ENCODE measurements at regions not wholly inside any gene's neighbourhood (a gene's known extent, or its start where the extent isn't known, plus 50 kb on each side); places are given as distances from the start of the nearest gene placed in this dataset.

DNA sequence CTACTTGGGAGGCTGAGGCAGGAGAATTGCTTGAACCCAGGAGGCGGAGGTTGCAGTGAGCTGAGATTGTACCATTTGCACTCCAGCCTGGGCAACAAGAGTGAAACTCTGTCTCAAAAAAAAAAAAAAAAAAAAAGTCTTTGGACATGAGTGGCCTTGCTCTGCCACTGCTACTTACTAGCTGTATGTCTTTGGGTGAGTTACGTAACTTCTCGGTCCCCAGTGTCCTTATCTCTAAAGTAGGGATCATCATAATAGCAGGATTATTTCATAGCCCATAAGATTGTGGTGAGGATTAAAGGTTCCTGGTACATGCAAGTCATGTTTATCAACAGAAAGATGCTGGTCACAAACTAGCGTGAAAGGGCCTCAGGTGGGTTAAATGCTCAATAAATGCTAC lies 53.9 kb upstream of the HEPHL1 start:
- DNase-seq: no peak

DNA sequence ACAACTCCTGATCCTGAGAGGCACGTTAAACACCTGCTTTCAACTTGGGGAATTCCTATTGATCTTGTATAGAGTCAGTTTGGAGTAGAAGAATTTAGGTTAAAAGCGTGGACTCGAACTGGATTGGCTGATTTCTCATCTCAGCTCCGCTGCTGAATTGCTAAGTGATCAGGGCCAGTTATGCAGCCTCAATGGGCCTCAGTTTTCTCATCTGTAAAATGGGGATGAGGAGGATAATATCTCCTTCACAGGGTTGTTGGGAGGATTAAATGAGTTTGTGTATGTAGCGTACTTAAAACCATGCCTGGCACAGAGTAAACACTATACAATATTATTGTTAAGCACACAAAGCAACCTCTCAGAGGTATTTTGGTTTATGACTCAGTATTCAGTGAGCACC lies 53.2 kb upstream of the HEPHL1 start:
- DNase-seq: no peak

DNA sequence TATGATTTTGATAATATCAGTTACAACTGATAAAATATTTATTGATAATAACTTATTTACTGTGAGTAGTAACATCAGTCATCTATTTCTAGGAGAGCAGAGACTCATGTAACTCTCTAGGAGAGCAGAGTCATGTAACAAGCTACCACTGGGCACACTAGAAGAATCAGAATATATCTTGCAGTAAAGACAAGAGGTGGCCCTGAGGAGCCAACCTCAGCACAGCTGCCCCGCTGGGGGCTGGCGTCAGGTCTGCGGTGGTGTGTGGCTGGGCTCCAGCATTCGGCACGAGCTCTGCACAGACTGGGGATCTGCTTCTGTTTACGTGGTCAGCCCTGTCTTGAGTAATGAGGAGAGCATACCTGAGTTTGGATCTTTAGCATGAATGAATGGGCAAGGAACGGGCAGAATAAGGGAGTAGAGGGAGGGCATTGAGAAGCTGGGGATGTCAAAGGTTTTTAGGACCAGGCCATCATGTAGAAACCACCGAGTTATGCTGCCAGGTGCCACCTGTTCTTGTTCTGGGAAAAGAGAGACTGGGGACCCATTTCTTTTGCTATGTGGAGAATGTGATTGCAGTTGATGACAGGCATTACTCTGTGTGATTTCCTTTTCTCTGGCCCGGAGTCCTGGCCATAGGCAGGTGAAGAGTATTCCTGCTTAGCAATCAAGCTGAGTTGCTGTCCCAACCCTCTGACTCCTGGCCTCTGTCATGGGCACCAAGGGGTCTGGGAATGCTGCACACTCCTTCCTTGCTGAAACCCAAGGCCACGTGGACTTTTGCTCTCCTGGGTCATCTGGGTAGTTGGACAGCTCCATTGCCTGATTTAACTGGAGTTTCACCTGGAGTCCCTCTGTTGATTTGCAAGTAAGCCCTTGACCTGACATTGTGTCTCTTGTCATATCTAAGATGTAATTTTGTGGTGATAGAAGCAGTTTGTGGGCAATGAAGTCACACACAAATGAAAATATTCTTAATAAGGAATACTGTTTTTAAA lies 50.9 kb upstream of the HEPHL1 start:
- no peak for DNase-seq

Measured in T1000 (cell line).